ENCODE measurements at regions not wholly inside any gene's neighbourhood (a gene's known extent, or its start where the extent isn't known, plus 50 kb on each side); places are given as distances from the start of the nearest gene placed in this dataset.

- no peak for TF ChIP-seq CTCF (IDR thresholded peaks at IDR 0.05; ENCODE audit: borderline replicate concordance, extremely low read depth, low read length, poor library complexity, severe bottlenecking)
- TF ChIP-seq EZH2 (IDR thresholded peaks at IDR 0.05; ENCODE audit: borderline replicate concordance, low read depth, low read length, severe bottlenecking), result no peak
Observed at GRCh38 chr4:52358366-52358765, 300.7 kb downstream of the USP46 start.

All from DND-41 (cell line).